Right atrium auricular region (tissue), 2 donors: ENCODE measurements at regions not wholly inside any gene's neighbourhood (a gene's known extent, or its start where the extent isn't known, plus 50 kb on each side); places are given as distances from the start of the nearest gene placed in this dataset.

ENCODE experiments used
- DNase-seq: peaks from one replicate; pipeline ENCODE4 v3.0.0-alpha.2; 2019; ENCODE audit warnings: low spot score
- H3K27ac ChIP-seq, 2 donors: fragments of 200-600 bp; sonication (generic); 1 replicate in 1 of 2; 2 replicates in 1 of 2; pipeline ENCODE4 v1.5.1; 2016 to 2019
- H3K27me3 ChIP-seq, 2 donors: fragments of 200-600 bp; sonication (generic); one replicate each; pipeline versions ENCODE4 v1.5.1 to v1.6.0; 2017 to 2019
- H3K36me3 ChIP-seq: fragments of 200-600 bp; sonication (generic); one replicate; pipeline ENCODE4 v1.5.1; 2016
- H3K4me1 ChIP-seq, 2 donors: fragments of 200-600 bp; sonication (generic); one replicate each; pipeline versions ENCODE4 v1.5.1 to v1.6.0; 2017 to 2019
- H3K4me3 ChIP-seq, 2 donors: fragments of 200-600 bp; sonication (generic); 1 replicate in 1 of 2; 2 replicates in 1 of 2; pipeline ENCODE4 v1.5.1; 2017 to 2019; ENCODE audit warnings: mild to moderate bottlenecking in 1 of 2, moderate library complexity in 1 of 2
- H3K9me3 ChIP-seq, 2 donors: fragments of 200-600 bp; sonication (generic); one replicate each; pipeline ENCODE4 v1.5.1; 2019
- CTCF ChIP-seq, 2 donors: fragments of 200-600 bp; sonication (generic); IDR thresholded peaks; one replicate each; pipeline ENCODE4 v1.5.1; 2019; ENCODE audit warnings: antibody characterized with exemption in 2 of 2

GRCh38 chr2:46829231-46829995, 86.2 kb downstream of the MCFD2 start:
- no peaks in the 10 kb centered on the region for H3K27me3 ChIP-seq
- H3K4me3 ChIP-seq, result no peak overlapping the region
- H3K36me3 ChIP-seq, result no peaks in the 10 kb centered on the region
- no peak for TF ChIP-seq CTCF (IDR thresholded peaks at IDR 0.05)
- H3K9me3 ChIP-seq, result no peaks in the 10 kb centered on the region
- peaks cover 0 to 8% of the 10 kb centered on the region in 2 donors for H3K4me1 ChIP-seq
- no peak for DNase-seq
- H3K27ac ChIP-seq, result no peak overlapping the region

GRCh38 chr2:46828491-46829230, 86.9 kb downstream of the MCFD2 start:
- Histone ChIP-seq H3K36me3 (no peaks in the 10 kb centered on the region), H3K27ac (no peak overlapping the region), H3K4me1 (peaks cover 0 to 8% of the 10 kb centered on the region in 2 donors), H3K27me3 (no peaks in the 10 kb centered on the region), H3K4me3 (no peak overlapping the region), H3K9me3 (no peaks in the 10 kb centered on the region)
- no peak for DNase-seq
- TF ChIP-seq CTCF (IDR thresholded peaks at IDR 0.05), result no peak

GRCh38 chr2:46828135-46828438, 87.5 kb downstream of the MCFD2 start:
- Histone ChIP-seq H3K4me1 (peaks cover 0 to 8% of the 10 kb centered on the region in 2 donors), H3K4me3 (no peak overlapping the region), H3K36me3 (no peaks in the 10 kb centered on the region), H3K27me3 (no peaks in the 10 kb centered on the region), H3K27ac (no peak overlapping the region), H3K9me3 (no peaks in the 10 kb centered on the region)
- DNase-seq, result no peak
- TF ChIP-seq CTCF (IDR thresholded peaks at IDR 0.05), result no peak

GRCh38 chr2:46827274-46828134, 88.1 kb downstream of the MCFD2 start:
- DNase-seq, result no peak
- Histone ChIP-seq H3K4me3 (no peak overlapping the region), H3K4me1 (peaks cover 0 to 11% of the 10 kb centered on the region in 2 donors), H3K36me3 (no peaks in the 10 kb centered on the region), H3K27ac (no peak overlapping the region), H3K27me3 (no peaks in the 10 kb centered on the region), H3K9me3 (no peaks in the 10 kb centered on the region)
- no peak for TF ChIP-seq CTCF (IDR thresholded peaks at IDR 0.05)

- Histone ChIP-seq H3K4me3 (no peak overlapping the region), H3K4me1 (peaks cover 0 to 19% of the 10 kb centered on the region in 2 donors), H3K27me3 (no peaks in the 10 kb centered on the region), H3K27ac (no peak overlapping the region), H3K9me3 (no peaks in the 10 kb centered on the region), H3K36me3 (no peaks in the 10 kb centered on the region)
- no peak for DNase-seq
- TF ChIP-seq CTCF (IDR thresholded peaks at IDR 0.05), result no peak
These were observed 88.9 kb downstream of the MCFD2 start for GRCh38 chr2:46826569-46827245.
